ENCODE measurements at regions not wholly inside any gene's neighbourhood (a gene's known extent, or its start where the extent isn't known, plus 50 kb on each side); places are given as distances from the start of the nearest gene placed in this dataset.

DNA sequence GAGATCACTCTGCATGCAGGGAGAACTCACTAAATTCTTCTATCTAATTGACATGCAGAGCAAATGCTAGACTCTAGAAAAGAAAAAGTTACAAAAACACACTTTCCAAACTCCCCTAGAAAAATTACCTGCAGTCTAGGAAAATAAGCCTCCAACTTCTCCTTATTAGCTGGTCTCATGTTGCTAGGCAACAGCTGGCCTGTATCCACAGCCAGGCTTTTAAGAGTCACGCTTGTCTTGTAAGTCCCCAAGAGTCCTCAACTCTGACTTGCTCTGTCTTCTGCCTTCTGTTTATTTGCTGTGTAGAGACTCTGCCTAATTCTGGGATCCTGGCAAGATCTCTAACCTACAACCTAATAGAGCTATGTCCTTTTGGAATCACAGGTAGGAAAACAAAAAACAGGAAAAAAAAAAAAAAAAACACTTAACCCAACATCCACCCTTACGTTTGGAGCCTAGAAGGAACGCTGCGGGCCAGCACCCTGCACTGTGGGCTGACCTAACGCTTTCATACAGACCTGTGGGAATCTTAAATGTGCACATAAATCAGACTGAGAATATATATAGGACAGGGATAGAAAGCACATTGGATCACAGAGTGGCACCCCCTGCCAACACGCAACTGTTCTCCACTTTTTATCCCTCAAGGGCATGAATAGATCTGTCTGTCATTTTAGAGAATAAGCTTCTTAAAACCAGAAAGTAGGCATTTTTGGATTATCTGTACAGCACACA lies 117.0 kb upstream of the PTPRZ1 start:
- no peak for TF ChIP-seq CTCF (IDR thresholded peaks at IDR 0.05)
- no peak for TF ChIP-seq POLR2A (IDR thresholded peaks at IDR 0.05)
